ENCODE measurements at regions not wholly inside any gene's neighbourhood (a gene's known extent, or its start where the extent isn't known, plus 50 kb on each side); places are given as distances from the start of the nearest gene placed in this dataset.

DNA sequence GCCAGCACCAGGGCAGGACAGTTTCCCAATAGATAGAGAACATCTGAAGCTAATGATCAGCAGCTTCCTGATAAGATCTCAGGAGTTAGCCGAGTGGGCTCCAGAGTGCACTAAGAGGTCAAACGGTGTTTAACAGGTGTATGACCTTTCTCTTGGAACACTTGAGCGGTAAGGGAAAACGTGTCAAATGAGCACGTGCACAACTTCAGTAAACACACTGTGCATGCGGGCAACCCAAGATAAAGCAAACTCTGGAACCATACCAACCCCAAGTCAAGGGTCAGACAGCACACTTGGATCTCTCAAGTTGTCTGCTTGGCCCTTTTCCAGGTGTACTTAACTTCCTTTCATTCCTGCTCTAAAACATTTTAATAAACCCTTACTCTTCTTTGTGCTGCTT, 1941.5 kb upstream of the PCDH10 start:
- Histone ChIP-seq H3K4me1 (no peaks in the 10 kb centered on the region), H3K36me3 (no peaks in the 10 kb centered on the region), H3K4me3 (no peak overlapping the region), H3K9me3 (no peaks in the 10 kb centered on the region), H3K27ac (no peak overlapping the region), H3K27me3 (no peaks in the 10 kb centered on the region)
- intact Hi-C loops (cut with DNase I) = no loop called here
- no peak for DNase-seq (ENCODE audit: extremely low spot score in 2 of 2)
- TF ChIP-seq POLR2A (IDR thresholded peaks at IDR 0.05) (no peak), POLR2AphosphoS5 (IDR thresholded peaks at IDR 0.05; ENCODE audit: insufficient read depth in 1 of 2, low read depth in 1 of 2) (no peak)
- TF ChIP-seq, protein P1, sequence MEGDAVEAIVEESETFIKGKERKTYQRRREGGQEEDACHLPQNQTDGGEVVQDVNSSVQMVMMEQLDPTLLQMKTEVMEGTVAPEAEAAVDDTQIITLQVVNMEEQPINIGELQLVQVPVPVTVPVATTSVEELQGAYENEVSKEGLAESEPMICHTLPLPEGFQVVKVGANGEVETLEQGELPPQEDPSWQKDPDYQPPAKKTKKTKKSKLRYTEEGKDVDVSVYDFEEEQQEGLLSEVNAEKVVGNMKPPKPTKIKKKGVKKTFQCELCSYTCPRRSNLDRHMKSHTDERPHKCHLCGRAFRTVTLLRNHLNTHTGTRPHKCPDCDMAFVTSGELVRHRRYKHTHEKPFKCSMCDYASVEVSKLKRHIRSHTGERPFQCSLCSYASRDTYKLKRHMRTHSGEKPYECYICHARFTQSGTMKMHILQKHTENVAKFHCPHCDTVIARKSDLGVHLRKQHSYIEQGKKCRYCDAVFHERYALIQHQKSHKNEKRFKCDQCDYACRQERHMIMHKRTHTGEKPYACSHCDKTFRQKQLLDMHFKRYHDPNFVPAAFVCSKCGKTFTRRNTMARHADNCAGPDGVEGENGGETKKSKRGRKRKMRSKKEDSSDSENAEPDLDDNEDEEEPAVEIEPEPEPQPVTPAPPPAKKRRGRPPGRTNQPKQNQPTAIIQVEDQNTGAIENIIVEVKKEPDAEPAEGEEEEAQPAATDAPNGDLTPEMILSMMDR (IDR thresholded peaks at IDR 0.05) = no peak

DNA sequence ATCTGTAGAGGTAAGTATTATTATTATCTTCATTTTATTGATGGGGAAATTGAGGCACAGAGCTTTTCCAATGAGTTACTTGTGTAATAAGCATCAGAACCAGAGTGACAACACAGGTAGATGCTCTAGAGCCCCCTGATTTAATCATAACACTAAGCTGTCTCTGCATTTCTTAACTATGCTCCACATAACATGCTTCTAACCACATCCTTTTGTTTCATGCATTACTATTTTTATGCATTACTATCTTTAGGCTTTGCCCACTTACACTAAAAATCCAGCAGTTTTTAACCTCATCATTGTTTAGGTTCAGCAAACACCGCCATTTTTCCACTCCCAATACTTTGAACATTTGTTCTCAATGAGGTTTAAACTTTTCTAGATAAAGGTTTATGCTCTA, 1900.8 kb upstream of the PCDH10 start:
- intact Hi-C loops (cut with DNase I) = no loop called here
- no peaks in the 10 kb centered on the region for H3K9me3 ChIP-seq
- H3K27me3 ChIP-seq = no peaks in the 10 kb centered on the region
- H3K27ac ChIP-seq = no peak overlapping the region
- no peak overlapping the region for H3K4me3 ChIP-seq
- no peak for DNase-seq (ENCODE audit: extremely low spot score in 2 of 2)
- no peaks in the 10 kb centered on the region for H3K4me1 ChIP-seq
- H3K36me3 ChIP-seq = no peaks in the 10 kb centered on the region
- no peak for TF ChIP-seq POLR2AphosphoS5 (IDR thresholded peaks at IDR 0.05; ENCODE audit: insufficient read depth in 1 of 2, low read depth in 1 of 2)
- TF ChIP-seq, protein P1 (IDR thresholded peaks at IDR 0.05) = no peak

DNA sequence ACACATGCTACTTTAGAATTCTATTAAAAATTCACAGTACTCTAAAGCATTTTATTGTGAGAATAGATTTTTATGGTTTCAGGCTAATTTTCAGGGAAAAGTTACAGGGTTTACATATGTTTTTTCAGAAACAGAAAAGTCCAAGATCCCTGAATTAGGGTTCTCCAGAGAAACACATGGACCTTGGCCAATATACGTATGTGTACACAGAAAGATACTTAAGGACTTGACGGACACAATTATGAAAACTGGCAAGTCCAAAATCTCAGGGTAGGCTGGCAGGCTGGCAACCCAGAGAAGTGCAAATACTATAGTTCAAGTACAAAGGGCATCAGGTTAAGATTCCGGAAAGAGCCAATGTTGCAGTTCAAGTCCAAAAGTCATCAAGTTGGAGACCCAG, 1897.8 kb upstream of the PCDH10 start:
- intact Hi-C loops (cut with DNase I) = no loop called here
- Histone ChIP-seq H3K36me3 (no peaks in the 10 kb centered on the region), H3K9me3 (no peaks in the 10 kb centered on the region), H3K27ac (no peak overlapping the region), H3K4me1 (no peaks in the 10 kb centered on the region), H3K4me3 (no peak overlapping the region), H3K27me3 (no peaks in the 10 kb centered on the region)
- no peak for DNase-seq (ENCODE audit: extremely low spot score in 2 of 2)
- TF ChIP-seq POLR2AphosphoS5 (IDR thresholded peaks at IDR 0.05; ENCODE audit: insufficient read depth in 1 of 2, low read depth in 1 of 2) (no peak), POLR2A (IDR thresholded peaks at IDR 0.05) (no peak)
- TF ChIP-seq, protein P1 (IDR thresholded peaks at IDR 0.05) = no peak

DNA sequence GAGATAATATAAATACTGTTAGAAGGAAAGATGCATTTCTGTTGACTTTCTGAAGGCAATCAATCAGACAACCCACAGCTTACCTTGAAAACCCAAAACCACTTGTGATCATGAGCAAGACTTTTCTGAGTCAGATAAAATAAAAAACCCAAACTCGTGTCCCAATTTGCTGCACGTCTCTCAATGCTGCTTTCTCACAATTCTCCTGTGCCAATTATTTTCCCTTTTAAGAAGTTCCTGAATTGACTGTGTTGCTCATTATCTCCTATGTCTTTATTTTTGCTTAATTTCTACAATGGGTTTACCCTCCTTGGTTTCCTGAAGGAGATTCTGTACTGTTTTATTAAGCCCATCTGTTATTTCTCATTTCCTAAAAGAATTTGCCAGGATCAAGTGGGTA, 1891.9 kb upstream of the PCDH10 start:
- no peaks in the 10 kb centered on the region for H3K36me3 ChIP-seq
- no peaks in the 10 kb centered on the region for H3K27me3 ChIP-seq
- H3K9me3 ChIP-seq = no peaks in the 10 kb centered on the region
- intact Hi-C loops (cut with DNase I) = no loop called here
- H3K4me3 ChIP-seq = no peak overlapping the region
- no peak for DNase-seq (ENCODE audit: extremely low spot score in 2 of 2)
- H3K27ac ChIP-seq = no peak overlapping the region
- H3K4me1 ChIP-seq = no peaks in the 10 kb centered on the region
- TF ChIP-seq POLR2A (IDR thresholded peaks at IDR 0.05) = no peak
- TF ChIP-seq, protein P1 (IDR thresholded peaks at IDR 0.05) = no peak
- TF ChIP-seq POLR2AphosphoS5 (IDR thresholded peaks at IDR 0.05; ENCODE audit: insufficient read depth in 1 of 2, low read depth in 1 of 2) = no peak

DNA sequence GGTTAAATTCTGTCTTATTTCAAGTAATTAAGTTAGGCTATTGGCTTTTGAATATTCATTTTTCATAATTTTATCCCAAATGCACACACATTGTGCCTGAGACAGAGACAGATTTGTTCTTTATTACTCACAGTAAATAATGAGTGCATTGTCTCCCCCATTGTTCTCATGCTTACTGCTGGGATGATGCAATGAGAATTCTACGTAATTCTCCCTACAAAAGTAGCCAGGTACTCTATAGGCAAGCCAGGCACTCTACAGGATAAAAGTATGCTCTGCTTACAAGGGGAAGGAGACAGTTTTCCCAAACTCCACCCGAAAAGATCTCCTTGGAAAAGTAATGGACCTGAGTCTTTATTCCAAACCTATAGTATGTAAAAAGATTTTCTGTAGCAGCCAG, 1890.7 kb upstream of the PCDH10 start:
- H3K36me3 ChIP-seq = no peaks in the 10 kb centered on the region
- no peaks in the 10 kb centered on the region for H3K9me3 ChIP-seq
- no peak overlapping the region for H3K4me3 ChIP-seq
- intact Hi-C loops (cut with DNase I) = no loop called here
- H3K27me3 ChIP-seq = no peaks in the 10 kb centered on the region
- no peaks in the 10 kb centered on the region for H3K4me1 ChIP-seq
- no peak for TF ChIP-seq POLR2AphosphoS5 (IDR thresholded peaks at IDR 0.05; ENCODE audit: insufficient read depth in 1 of 2, low read depth in 1 of 2)
- TF ChIP-seq, protein P1 (IDR thresholded peaks at IDR 0.05) = no peak
- no peak for TF ChIP-seq POLR2A (IDR thresholded peaks at IDR 0.05)
- no peak for DNase-seq (ENCODE audit: extremely low spot score in 2 of 2)
- H3K27ac ChIP-seq = no peak overlapping the region

Measured in vagina (tissue), 2 donors.